ENCODE measurements at regions not wholly inside any gene's neighbourhood (a gene's known extent, or its start where the extent isn't known, plus 50 kb on each side); places are given as distances from the start of the nearest gene placed in this dataset.

DNA sequence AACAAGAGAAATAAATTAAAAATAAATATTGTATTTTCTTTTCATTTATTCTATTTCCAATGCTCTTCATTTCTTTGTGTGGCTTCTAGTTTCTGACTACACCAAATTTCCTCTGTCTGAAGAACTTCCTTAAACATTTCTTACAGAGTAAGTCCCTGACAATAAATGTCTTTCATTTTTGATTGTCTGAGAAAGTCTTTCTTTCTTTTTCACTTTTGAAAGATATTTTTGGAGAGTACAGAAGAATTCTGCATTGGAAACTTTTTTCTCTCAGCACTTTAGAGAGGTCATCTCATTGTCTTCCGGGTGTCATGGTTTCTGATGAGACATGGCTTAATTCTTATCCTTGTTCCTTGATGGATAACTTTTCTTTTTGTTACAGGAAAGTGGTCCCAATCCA lies 119.6 kb downstream of the MOBP start:
- H3K36me3 ChIP-seq, result no peaks in the 10 kb centered on the region

DNA sequence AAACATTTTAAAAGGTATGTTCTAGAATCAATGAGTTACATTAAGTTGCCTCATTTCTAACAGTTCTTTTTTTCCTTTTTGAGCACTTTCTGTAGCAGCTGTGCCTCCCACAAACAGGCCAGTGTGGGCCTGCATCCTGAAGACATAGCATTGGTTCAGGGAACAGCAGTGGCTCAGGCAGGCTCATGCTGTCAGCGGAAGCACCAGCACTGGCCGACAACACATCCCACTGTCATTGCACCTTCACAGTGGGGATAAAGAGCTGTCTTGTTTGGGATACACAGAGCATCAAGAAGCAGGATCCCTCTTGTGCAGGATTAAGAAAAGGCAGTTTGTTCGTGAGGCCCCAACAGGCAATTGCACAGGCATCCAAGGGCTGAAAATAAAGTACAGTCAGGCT lies 123.3 kb downstream of the MOBP start:
- H3K4me3 ChIP-seq (ENCODE audit: low read depth, low read length), result no peak overlapping the region
- H3K4me1 ChIP-seq, result no peaks in the 10 kb centered on the region
- TF ChIP-seq, protein P1, sequence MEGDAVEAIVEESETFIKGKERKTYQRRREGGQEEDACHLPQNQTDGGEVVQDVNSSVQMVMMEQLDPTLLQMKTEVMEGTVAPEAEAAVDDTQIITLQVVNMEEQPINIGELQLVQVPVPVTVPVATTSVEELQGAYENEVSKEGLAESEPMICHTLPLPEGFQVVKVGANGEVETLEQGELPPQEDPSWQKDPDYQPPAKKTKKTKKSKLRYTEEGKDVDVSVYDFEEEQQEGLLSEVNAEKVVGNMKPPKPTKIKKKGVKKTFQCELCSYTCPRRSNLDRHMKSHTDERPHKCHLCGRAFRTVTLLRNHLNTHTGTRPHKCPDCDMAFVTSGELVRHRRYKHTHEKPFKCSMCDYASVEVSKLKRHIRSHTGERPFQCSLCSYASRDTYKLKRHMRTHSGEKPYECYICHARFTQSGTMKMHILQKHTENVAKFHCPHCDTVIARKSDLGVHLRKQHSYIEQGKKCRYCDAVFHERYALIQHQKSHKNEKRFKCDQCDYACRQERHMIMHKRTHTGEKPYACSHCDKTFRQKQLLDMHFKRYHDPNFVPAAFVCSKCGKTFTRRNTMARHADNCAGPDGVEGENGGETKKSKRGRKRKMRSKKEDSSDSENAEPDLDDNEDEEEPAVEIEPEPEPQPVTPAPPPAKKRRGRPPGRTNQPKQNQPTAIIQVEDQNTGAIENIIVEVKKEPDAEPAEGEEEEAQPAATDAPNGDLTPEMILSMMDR (IDR thresholded peaks at IDR 0.05; ENCODE audit: low read depth, low read length), result no peak
- no peak for DNase-seq
- H3K36me3 ChIP-seq, result no peaks in the 10 kb centered on the region
- no peaks in the 10 kb centered on the region for H3K9me3 ChIP-seq
- no peaks in the 10 kb centered on the region for H3K27me3 ChIP-seq

More for the DNA sequence above, 119.6 kb downstream of the MOBP start:
- Histone ChIP-seq H3K27me3 (no peaks in the 10 kb centered on the region), H3K4me1 (no peaks in the 10 kb centered on the region), H3K9me3 (no peaks in the 10 kb centered on the region), H3K4me3 (ENCODE audit: low read depth, low read length) (no peak overlapping the region)
- DNase-seq, result no peak
- TF ChIP-seq, protein P1 (IDR thresholded peaks at IDR 0.05; ENCODE audit: low read depth, low read length), result no peak

DNA sequence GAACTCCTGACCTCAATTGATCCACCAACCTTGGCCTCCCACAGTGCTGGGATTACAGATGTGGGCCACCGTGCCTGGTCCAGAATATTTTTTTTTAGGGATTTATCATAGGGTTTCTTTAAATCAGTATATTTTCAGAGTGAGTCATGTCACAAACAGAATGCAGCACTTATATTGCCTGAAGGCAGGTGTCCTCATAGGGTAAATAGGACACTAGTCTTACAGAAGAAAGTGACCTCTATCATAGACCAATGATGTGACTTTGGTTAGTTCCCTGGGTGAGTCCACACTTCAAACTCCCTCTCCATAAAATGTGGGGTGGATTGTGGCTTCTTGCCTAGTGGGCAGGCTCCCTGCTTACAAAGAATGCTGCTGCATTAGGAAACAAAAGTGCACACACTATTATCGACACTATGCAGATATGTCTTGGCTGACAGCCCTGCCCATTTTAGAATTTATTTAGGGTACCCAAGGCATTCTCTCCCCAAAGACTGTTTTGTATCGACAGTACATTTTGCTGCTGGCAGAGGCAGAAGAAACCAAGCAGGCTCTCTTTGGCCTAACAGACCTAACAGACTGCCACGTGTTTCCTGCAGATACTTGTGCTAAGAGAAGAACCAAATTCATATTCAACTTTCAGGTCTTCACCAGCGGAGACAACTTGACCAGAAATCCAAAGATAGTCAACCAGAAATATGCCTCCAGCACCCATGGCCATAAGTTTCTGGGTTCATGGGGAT lies 125.0 kb downstream of the MOBP start:
- no peaks in the 10 kb centered on the region for H3K27me3 ChIP-seq
- no peak overlapping the region for H3K4me3 ChIP-seq (ENCODE audit: low read depth, low read length)
- DNase-seq, result no peak
- H3K36me3 ChIP-seq, result no peaks in the 10 kb centered on the region
- TF ChIP-seq, protein P1 (IDR thresholded peaks at IDR 0.05; ENCODE audit: low read depth, low read length), result no peak
- no peaks in the 10 kb centered on the region for H3K9me3 ChIP-seq
- no peaks in the 10 kb centered on the region for H3K4me1 ChIP-seq

GRCh38 chr3:39593341-39593740 lies 125.9 kb downstream of the MOBP start:
- Histone ChIP-seq H3K4me1 (no peaks in the 10 kb centered on the region), H3K27me3 (no peaks in the 10 kb centered on the region), H3K4me3 (ENCODE audit: low read depth, low read length) (no peak overlapping the region), H3K9me3 (no peaks in the 10 kb centered on the region), H3K36me3 (no peaks in the 10 kb centered on the region)
- TF ChIP-seq, protein P1 (IDR thresholded peaks at IDR 0.05; ENCODE audit: low read depth, low read length), result no peak
- DNase-seq, result no peak

DNA sequence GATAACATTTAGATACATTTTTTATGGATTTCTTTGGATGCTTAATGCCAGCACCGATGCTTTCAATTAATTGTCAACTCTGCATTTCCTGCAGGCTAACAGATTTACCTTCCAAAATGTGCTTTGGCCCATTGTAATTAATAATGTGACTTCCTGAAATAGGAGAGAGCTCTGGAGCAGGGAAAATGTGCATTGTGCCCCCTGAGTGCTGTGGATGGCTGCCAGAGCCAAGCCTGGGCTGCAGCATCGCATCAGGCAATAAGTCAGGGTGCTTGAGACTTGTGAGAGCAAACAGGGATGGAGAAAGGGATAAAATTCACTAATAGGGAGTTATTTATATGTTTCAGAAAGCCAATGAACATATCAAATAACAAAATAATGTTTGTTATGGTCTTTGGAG lies 133.8 kb downstream of the MOBP start:
- Histone ChIP-seq H3K4me3 (ENCODE audit: low read depth, low read length) (no peak overlapping the region), H3K4me1 (no peaks in the 10 kb centered on the region), H3K27me3 (no peaks in the 10 kb centered on the region), H3K36me3 (no peaks in the 10 kb centered on the region), H3K9me3 (no peaks in the 10 kb centered on the region)
- TF ChIP-seq, protein P1 (IDR thresholded peaks at IDR 0.05; ENCODE audit: low read depth, low read length), result no peak
- DNase-seq, result no peak

DNA sequence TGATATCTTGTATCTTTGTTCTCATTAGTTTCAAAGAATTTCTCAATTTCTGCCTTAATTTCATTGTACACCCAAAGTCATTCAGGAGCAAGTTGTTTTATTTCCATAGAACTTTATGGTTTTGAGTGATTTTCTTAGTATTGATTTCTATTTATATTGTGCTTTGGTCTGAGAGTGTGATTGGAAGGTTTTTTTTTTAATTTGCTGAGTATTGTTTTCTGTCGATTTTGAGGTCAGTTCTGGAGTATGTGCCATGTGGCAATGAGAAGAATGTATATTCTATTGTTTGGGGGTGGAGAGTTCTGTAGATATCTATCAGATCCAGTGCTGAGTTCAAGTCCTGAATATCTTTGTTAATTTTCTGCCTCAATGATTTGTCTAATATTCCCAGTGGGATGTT lies 138.4 kb downstream of the MOBP start:
- no peaks in the 10 kb centered on the region for H3K9me3 ChIP-seq
- H3K36me3 ChIP-seq, result no peaks in the 10 kb centered on the region
- no peaks in the 10 kb centered on the region for H3K4me1 ChIP-seq
- no peaks in the 10 kb centered on the region for H3K27me3 ChIP-seq
- H3K4me3 ChIP-seq (ENCODE audit: low read depth, low read length), result no peak overlapping the region
- TF ChIP-seq, protein P1 (IDR thresholded peaks at IDR 0.05; ENCODE audit: low read depth, low read length), result no peak
- DNase-seq, result no peak
